Right hindlimb (tissue), 1 donor: ENCODE measurements at regions not wholly inside any gene's neighbourhood (a gene's known extent, or its start where the extent isn't known, plus 50 kb on each side); places are given as distances from the start of the nearest gene placed in this dataset.

Experiments used
- DNase-seq: peaks from one replicate; pipeline ENCODE4 v3.0.0-alpha.2; 2018

GRCh38 chr1:69269491-69269890, 298.2 kb upstream of the LRRC7 start:
- no peak for DNase-seq

- DNase-seq, result no peak
Observed at GRCh38 chr1:69271587-69272125, 296.1 kb upstream of the LRRC7 start.

GRCh38 chr1:69272684-69273083, 295.0 kb upstream of the LRRC7 start:
- no peak for DNase-seq

GRCh38 chr1:69278923-69279322, 288.8 kb upstream of the LRRC7 start:
- DNase-seq, result no peak

- DNase-seq, result no peak
Observed at GRCh38 chr1:69283516-69283915, 284.2 kb upstream of the LRRC7 start.

- no peak for DNase-seq
Observed at GRCh38 chr1:69284508-69284907, 283.2 kb upstream of the LRRC7 start.

- no peak for DNase-seq
Observed at GRCh38 chr1:69288416-69288815, 279.3 kb upstream of the LRRC7 start.

- no peak for DNase-seq
Observed at GRCh38 chr1:69290291-69290690, 277.4 kb upstream of the LRRC7 start.

GRCh38 chr1:69291541-69291940, 276.2 kb upstream of the LRRC7 start:
- no peak for DNase-seq

GRCh38 chr1:69292833-69293232, 274.9 kb upstream of the LRRC7 start:
- DNase-seq, result no peak

GRCh38 chr1:69294171-69294570, 273.6 kb upstream of the LRRC7 start:
- DNase-seq, result no peak

GRCh38 chr1:69295265-69295664, 272.5 kb upstream of the LRRC7 start:
- no peak for DNase-seq

GRCh38 chr1:69305621-69306020, 262.1 kb upstream of the LRRC7 start:
- no peak for DNase-seq

GRCh38 chr1:69312055-69312732, 255.5 kb upstream of the LRRC7 start:
- DNase-seq, result peak; percentile 17

- no peak for DNase-seq
Observed at GRCh38 chr1:69313118-69313517, 254.6 kb upstream of the LRRC7 start.

GRCh38 chr1:69315416-69315815, 252.3 kb upstream of the LRRC7 start:
- no peak for DNase-seq

GRCh38 chr1:69315823-69316222, 251.9 kb upstream of the LRRC7 start:
- no peak for DNase-seq

- no peak for DNase-seq
Observed at GRCh38 chr1:69319287-69319686, 248.4 kb upstream of the LRRC7 start.

GRCh38 chr1:69320757-69321211, 246.9 kb upstream of the LRRC7 start:
- DNase-seq, result no peak

GRCh38 chr1:69321311-69321710, 246.4 kb upstream of the LRRC7 start:
- no peak for DNase-seq

- DNase-seq, result no peak
Observed at GRCh38 chr1:69328186-69328585, 239.5 kb upstream of the LRRC7 start.

GRCh38 chr1:69363236-69363635, 204.5 kb upstream of the LRRC7 start:
- peak; percentile 29 for DNase-seq

- DNase-seq, result no peak
Observed at GRCh38 chr1:69373520-69373919, 194.2 kb upstream of the LRRC7 start.

GRCh38 chr1:69376408-69376807, 191.3 kb upstream of the LRRC7 start:
- no peak for DNase-seq

GRCh38 chr1:69377507-69377906, 190.2 kb upstream of the LRRC7 start:
- no peak for DNase-seq
